8988T (cell line): ENCODE measurements at regions not wholly inside any gene's neighbourhood (a gene's known extent, or its start where the extent isn't known, plus 50 kb on each side); places are given as distances from the start of the nearest gene placed in this dataset.
"Not testable (repeated sequence)": the region's sequence is repeated elsewhere in the genome, so short reads cannot be mapped to it uniquely, and the experiment has no call there.

Source experiments
- DNase-seq: peaks from one replicate; pipeline ENCODE4 v3.0.0; 2011

DNA sequence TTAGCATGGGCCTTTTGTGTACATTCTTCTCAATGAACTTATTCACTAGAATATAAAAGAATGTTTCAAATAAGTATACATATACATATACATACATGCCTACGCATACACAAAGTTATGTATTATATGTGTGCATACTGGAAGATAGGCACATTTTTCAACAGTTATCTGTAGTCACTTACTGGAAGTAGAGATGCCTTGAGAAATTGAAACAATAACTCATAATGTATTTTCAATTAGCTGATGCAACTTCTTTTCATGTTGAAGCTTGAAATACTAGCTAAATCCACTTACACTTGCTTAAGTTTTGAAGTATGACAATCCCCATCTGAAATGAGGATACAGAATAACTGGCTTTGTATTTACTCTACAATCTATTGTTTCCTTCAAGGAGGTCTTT lies 469.0 kb upstream of the PTGER4 start:
- no peak for DNase-seq

DNA sequence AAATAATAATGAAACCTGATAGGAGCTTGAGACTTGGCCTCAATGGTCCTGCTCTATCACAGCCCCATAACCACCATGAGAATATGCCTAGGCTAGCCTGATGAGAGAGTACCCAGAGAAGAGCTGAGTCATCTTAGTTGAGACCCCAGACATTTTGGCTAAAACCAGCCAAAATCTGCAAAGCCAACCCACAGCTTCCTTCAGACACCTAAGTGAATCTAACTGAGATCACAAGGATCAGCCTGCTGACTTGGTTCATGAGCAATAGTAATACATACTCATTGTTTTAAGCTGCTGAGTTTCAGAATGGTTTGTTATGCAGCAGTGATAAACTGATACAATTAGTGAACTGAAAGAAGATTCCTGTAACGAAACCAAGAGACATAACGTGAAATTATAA lies 473.7 kb upstream of the PTGER4 start:
- DNase-seq, result no peak

DNA sequence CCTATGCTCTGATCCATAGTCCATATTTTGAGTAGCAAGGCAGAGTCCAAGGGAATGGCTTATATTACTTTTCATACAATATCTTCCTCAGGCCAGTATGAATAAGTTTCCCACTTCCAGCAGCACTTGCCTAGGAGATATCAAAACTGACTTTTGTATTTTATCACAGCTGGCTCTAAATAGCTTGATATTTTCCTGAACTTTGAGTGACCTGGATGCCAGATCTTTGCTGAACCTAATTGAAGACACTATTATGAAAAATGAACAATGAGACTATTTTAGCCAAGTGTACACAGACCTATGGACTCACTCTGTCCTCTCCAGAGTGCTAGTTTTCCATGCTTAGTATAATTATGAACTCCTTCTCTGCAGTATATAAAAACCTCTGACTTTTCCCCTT lies 475.6 kb upstream of the PTGER4 start:
- no peak for DNase-seq

DNA sequence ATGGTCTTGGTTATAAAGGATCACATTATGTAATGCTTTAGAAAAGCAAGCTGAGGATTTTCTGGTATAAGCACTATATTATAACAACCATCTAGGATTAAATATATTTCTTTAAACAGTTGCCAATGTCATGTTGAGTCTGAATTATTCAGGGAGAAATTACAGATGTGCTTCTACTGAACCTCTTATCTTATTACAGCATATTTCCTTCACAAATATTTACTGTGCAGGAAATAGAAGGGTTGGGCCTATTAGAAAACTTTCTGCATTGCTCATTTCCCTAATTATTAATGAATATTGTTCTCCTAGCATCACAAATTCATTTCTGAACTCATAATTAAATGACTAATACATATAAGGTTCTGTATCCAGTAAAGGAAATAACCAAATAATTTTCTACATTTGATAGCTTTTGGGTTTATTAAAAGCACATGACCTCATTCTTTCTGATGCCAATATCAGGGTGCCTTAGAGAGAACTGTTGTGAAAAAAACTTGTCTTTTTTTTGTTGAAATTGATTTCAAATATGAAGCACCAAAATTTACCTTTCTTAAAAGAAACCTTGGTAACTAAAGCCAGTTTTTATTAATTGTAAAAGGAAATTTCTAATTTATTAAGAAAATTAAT lies 476.8 kb upstream of the PTGER4 start:
- no peak for DNase-seq

DNA sequence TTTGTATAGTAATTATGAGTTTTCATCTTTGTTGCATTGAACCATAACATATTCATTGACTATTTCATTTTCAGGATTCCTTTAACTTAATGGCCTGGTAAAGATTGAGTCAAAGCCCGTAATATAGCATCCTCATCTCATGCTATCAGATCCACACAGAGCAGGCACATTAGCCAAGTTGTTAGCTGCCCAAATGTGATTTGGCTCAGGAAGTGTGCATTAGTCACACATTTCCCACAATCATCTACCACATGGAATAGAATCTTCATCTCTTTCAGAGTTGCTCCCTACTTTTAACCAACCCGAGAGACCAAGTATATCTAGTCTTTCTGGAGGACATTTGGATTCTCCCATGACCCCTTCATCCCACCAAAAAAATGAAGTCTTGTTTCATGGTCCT lies 481.0 kb upstream of the PTGER4 start:
- DNase-seq, result no peak

DNA sequence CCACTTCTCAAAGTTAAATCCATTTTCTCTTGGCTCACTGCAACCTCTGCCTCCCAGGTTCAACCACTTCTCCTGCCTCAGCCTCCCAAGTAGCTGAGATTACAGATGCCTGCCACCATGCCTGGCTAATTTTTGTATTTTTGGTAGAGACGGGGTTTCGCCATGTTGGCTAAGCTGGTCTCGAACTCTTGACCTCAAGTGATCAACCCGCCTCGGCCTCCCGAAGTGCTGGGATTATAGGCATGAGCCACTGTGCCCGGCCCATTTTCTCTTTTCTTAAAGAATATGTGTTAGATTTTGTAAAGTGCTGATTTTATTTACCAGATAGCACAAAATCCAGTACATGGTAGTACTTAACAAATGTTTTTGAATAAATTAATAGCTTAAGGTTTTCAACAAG lies 484.1 kb upstream of the PTGER4 start:
- DNase-seq, result not testable (repeated sequence)

DNA sequence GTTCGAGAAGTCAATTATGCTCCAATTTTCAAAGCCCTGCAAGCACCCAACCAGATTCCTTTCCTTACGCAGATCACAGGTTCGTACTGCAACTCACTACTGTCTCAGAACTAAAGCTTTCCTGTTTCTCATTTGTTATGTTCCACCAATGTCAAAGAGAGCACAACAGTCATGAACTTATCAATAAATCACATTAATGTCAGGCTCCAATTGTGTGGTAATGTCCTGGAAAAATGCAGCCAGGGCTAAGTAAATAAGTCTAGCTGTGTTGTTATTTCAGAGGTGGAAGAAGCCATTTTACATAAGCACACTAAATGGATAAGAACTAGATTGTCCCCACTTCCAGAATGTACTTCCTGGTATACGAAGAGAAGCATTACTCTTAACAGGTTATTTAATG lies 488.6 kb upstream of the PTGER4 start:
- DNase-seq, result no peak

DNA sequence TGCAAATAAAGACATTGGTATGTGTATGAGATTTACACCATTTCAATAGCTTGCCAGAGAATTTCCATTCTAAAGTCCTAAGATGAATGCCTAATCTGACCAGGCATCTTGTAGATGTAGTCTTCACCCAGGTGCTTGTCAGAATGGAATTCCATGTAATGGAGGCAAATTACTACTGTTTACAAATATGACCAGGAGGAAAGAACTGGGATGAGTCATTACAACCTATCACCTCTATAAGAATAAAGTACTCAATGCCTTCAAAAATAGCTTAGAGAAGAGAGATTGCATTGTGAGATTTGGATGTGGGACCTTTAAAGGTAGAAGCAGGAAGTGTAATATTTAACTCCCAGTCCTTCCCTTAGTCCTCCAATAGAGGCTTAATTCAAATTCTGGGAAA lies 507.0 kb upstream of the PTGER4 start:
- DNase-seq, result no peak

DNA sequence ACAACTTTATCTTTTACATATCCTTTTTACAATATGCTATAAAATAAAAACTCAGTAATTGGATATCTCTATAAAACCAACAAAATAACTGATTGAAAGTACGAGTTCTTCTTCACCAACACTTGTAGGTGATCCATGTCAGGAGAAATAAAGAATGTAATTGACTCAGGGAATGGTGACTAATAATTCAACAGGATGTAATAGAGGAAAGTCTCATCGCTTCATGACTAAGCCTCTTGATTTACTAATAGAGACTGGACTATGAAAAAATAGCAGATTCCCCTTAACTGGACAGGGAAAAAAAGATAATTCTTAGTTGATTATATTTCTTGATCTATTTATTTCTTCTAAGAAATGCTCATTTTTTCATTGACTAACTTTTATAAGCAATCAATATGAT lies 507.7 kb upstream of the PTGER4 start:
- DNase-seq, result no peak

DNA sequence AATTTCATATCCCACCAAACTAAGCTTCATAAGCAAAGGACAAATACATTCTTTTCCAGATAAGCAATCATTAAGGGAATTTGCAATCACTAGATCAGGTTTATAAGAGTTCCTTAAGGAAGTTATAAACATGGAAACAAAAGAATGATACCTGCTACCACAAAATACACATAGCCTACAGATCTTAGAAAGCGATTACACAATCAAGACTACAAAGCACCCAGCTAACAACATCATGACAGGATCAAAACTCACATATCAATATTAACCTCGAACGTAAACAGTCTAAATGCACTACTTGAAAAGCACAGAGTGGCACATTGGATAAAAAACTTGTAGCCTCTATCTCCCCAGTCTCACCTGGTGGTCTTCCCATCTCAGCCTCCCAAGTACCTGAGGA lies 512.4 kb upstream of the PTGER4 start:
- DNase-seq, result no peak

DNA sequence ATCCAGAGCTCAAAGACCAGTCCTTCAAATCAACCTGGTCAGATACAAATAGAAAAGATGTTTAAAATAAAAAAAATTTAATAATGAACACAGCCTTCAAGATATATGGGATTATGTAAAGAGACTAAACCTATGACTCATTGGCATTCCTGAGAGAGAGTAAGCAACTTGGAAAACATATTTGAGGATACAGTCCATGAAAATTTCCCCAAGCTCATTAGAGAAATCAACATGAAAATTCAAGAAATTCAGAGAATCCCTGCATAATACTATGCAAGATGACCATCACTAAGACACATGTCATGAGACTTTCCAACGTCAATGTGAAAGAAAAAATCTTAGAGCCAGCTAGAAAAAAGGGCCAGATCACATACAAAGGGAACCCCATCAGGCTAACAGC lies 512.9 kb upstream of the PTGER4 start:
- DNase-seq, result no peak

DNA sequence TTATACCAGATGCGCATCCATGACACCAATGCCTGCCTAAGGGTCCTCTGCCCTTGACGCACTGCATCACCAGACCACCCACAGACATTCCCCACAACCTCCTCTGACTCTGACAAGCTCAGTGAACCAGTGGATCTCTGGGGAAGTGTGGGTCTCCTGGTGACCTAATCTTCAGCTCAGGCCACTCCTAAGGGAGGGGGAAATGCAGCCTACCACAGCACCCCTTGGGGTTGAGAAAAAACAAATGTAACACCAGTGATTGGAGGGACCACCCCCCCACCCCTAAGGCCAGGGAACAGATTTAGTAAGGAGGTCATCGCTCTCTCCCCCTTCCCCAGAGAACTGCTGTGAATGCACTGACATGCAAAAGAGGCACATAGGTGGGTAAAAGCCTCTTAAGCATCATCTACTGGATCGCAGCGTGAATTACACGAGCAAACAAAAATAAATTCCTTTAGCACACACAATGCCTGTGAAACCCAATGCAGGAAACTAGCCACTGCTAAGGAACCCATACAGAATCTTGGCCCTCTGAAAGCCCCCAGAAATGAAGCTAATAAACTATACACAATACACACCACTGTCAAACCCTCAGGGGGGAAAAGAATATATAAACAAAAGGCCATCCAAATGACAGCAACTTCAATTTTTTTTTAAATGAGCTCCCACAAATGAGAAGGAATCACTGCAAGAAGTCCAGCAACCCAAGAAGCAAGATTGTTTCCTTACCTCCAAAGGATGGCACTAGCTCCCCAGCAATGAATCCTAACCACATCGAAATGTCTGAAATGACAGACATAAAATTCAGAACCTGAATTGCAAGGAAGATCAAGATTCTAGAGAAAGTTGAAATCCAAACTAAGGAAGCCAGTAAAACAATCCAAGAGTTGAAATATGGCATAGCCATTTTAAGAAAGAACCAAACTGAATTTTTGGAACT lies 513.7 kb upstream of the PTGER4 start:
- no peak for DNase-seq

DNA sequence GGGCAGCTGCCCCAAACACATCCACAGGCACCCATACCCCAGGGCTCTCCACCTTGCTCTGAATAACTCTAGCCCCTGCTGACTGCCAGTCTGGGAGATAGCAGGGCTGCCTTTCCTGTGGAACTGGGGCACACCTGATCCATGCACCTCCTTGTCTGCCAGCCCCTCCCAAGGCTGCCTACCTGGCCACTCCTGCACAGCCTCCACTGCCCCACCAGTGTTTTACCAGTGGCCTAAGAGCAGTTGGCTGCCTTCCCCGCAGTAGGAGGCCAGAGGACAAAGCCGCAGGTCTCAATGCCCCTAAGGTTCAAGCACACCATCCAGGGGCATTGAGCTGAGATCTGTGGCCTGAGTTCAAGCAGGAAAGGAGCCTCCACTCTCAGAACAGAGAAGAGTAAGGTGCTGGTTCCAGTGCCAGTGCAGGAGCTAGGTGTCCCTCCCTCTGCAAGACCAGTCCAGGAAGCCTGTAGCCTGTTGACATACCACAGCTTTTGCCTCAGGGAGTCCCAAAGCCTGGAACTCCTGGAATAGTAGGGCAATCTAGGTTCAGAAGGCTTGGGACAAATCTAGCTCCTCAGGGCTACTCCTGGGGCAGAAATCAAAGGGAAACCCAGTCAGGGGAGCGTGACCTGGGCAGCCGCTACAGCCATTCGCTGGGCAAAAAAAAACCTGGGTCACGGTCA lies 514.5 kb upstream of the PTGER4 start:
- no peak for DNase-seq

DNA sequence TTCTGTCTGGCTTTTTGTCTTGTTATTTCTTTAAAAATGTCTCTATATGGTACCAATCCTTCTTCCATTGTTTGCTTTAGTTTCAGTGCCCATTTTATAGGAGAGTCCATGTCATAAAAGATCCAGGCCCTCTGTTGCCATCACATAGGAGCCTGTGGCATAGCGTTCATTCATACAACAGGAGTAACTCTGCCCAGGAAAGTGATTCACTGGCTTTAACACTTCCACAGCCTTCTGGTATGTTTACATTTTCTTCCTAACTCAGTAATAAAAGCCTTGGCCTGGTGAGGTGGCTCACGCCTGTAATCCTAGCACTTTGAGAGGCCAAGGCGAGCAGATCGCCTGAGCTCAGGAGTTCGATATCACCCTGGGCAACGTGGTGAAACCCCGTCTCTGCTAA lies 519.3 kb upstream of the PTGER4 start:
- no peak for DNase-seq

DNA sequence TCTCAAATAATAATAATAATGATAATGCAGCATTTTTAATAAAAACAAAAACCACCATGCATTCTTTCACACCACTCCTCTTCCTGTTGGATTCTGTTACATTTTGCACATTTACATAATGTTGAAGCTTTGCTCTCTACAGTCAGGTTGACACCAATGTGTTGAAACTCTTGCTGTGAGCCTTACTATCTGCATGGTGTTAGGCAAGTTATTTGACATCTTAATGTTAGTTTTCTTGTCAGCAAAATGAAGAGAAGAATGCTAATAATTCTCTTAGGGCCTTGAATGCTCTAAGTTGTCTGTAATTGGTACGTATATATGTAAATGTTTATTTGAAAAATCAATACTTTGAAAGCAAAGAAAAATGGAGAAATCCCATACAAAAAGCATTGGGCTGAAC lies 525.5 kb upstream of the PTGER4 start:
- no peak for DNase-seq

DNA sequence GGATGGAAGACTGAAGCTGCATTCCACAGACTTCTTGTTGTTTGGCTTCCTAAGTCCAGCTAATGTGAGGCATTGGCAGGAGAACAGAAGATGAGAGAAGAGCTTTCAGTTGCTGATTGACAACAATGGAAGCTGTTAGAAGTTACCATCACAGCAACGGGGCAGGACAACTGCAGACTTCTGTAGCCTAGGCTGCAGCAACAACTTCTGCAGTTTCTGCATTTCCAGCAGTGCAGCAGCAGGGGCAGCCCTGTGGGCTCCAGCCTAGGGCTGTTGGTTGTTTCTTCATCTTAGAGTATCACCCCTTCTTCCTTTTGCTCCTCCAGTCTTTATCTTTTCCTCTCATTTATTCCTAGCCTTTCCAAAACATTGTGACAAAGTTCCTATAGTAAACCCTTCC lies 528.8 kb upstream of the PTGER4 start:
- DNase-seq, result no peak

DNA sequence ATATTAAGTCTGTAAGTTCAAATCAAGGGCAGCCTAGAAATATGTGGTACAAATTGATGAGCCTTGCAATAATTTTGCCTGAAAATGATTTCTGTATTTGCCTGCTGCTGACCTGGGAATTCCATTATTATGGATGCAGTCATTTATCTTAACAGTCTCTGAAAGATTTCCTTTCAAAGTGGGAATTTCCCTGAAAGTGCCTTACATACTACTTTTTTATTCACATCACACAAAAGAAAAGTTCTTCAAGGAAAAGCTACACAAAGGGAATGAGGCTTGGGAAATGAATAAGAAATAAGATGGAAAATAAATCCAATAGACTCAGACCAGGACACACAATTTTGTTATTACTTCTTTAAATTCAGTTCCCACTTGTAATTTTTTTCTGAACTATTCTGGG lies 537.8 kb upstream of the PTGER4 start:
- DNase-seq, result no peak

DNA sequence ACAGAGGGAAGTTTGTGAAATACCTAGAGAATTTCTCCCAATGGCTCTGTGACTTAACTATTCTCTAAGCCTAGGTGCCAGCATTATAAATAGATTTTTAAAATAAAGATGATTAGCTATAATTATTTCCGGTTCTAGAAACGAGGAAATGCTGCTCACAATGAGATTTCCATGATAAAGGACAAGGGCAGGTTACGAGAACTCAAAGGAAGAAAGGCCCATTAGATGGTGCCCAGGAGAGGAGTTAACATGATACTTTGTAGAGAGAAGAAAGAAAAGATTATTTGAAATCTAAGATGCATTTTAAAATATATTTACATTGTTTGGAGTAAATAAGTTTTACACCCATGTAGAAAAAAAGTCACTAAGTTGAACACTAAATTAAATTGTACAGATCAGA lies 538.3 kb upstream of the PTGER4 start:
- no peak for DNase-seq

DNA sequence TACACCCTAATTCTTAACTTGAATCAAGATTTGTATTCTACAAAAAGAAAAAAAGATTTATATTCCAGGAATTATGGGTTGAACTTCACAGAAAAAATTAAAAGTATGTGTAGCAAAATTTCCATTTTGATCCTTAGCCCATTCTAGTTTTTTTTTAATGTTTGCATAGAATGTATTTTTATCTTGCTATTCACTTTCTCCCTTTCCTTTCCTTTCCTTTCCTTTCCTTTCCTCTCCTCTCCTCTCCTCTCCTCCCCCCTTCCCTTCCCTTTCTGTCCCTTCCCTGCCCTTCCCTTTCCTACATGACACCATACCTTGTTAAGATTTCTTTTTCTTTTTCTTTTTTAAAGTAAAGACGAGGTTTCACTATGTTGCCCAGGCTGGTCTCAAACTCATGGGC lies 542.5 kb upstream of the PTGER4 start:
- no peak for DNase-seq

DNA sequence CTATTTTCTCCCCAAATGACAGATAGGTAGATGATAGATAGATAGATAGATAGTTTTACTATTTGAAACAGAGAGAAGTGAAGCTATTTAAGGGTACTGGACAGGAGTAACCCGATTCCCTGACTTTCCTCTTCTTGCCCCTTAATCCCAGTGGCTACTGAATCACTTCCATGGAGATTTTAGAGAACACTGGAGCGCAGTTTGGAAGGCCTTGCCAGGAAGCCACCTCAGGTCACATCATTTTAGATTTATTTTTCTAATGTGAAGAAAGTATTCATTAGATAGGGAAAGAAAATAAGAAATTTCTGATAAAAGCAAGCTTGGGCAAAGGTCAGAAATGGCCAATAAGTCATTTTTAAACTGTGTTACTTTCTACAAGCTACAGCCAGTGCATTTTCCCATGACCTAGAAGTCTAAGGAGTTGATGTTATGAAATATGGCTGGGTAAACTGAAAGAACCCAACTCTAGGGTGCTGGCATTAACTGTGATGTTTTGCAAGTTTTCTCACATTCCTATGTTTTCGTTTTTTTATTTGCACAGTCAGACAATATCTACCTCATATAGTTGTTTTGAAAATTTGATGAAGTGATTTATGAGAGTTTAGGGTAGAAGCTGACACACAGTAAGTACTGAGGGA lies 544.7 kb upstream of the PTGER4 start:
- DNase-seq, result no peak

DNA sequence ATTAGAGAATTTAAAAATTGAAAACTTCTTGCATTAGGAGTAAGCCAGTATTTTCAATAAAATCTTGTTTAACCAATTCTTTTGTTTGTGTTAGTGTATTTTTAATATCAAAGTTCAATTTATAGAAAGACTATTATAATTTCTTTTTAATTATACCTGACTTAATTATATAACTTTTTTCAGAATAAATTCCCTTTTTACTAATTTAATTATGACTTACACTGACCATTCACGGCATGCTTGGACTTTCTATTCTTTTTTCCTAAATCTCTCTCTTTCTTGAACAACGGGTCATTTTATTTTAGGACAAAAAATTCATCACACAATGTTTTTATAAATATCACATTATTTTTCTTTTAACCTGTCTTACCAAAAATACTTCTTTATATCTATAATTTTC lies 555.3 kb upstream of the PTGER4 start:
- no peak for DNase-seq

DNA sequence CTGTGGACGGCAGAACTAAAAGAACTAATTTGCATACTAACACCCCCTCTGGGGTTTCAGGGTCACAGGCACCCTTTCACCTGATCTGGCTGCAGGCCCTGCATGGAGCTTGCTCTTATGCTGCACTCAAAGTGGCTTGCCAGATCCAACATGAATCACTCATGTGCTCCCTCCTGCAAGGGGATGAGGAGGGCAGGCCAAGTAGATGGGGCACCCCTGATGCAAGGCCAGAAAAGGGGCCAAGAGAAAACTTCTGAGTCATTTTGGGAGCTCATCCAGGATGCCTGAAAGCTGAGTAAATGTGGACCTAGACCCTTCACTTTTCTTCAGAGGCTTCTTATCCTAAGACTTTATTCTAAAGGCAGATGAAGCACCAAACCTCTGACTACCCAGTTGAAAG lies 558.5 kb upstream of the PTGER4 start:
- no peak for DNase-seq

DNA sequence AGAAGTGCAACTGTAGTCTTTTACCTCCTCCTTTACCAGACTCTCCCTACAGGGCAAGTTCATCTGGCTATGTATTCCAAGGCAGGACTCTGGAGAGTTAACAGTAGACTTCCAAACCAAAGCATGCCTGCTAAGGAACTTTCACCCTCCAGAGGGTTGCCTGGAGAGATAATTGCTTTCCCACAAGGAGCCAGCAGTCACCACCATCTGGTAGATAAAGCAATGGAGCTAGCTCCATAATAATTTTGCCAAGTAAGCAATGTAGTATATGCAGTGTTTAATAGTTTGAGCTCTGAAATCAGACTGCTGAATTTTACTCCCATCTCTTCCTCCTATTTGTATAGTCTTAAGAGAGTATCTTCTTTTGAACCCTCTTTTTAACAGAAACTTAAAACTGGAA lies 566.8 kb upstream of the PTGER4 start:
- DNase-seq, result no peak

DNA sequence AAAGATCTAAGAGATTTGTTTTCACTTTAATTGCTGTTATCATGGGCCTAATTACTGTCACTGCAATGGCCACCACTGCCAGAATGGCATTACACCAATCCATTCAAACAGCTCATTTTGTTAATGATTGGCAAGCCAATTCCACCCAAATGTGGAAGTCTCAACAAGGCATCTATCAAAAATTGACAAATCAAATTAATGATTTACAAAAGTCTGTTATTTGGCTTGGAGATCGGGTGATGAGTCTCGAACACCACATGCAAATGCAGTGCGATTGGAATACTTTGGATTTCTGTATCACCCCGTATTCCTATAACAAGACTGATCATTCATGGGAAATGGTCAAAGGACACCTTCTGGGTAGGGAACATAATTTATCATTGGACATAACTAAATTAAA lies 568.7 kb upstream of the PTGER4 start:
- not testable (repeated sequence) for DNase-seq
